Left hindlimb (tissue), 1 donor: ENCODE measurements at regions not wholly inside any gene's neighbourhood (a gene's known extent, or its start where the extent isn't known, plus 50 kb on each side); places are given as distances from the start of the nearest gene placed in this dataset.

Experiments
- DNase-seq: peaks from one replicate; pipeline ENCODE4 v3.0.0-alpha.2; 2018

DNA sequence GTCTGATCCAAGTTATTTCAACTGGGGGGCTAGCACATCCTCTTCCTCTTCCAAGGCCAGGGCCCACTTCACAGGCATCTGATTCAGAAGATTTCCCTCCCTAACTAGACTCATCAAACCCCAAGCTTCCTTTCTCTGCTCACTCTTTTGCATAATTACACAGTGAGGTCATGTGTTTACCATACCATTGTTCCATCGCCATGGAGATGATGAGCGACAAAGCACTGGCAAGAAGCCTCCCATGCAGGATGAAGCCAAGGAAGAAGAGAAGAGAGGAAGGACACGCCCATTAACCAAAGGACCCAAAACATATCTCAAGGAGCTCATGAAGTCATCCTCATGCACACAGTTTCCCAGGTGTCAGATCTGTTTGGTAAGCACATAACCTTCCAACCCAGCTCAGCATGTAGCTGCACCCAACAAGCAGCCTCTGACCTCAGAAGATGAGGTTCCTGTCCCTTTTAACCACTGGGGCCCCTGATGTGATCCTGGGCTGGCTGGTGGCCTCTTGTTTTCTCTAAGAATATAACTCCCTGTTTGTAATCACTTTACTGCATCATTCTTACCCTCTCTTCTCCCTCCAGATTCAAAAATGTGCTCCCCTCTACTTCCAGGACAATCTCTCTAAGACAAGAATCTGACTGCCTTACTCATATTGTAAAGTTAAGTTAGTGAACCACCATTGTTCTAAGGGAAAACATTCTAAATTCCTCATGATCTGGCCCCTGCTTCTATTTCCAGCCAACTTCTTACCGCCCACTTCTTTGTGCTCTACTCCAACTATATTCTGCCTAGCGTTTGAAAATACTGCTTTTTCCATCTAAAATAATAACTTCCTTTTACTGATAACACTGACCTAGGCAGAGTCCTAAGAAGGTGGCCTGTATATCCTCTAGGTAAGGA, 190.1 kb downstream of the TTC32 start:
- peak; percentile 80 for DNase-seq

DNA sequence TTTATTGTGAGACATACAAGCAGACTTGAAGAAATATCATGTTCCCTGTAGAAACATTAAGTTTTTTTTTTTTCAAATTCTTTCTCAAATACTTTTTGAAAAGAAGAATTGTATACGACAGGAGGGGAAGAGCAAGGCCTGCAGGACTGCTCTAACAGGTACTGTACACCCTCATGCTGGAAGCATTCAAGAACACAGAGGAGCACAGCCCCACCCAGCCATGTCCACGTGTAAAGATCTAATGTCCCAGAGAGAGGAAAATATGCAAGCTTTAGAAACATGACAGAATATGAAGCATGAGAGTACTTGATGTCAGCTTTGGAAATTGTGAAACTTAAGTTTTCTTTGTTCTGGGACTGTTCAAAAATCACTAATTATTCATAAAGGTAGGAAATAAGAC, 191.6 kb downstream of the TTC32 start:
- no peak for DNase-seq

DNA sequence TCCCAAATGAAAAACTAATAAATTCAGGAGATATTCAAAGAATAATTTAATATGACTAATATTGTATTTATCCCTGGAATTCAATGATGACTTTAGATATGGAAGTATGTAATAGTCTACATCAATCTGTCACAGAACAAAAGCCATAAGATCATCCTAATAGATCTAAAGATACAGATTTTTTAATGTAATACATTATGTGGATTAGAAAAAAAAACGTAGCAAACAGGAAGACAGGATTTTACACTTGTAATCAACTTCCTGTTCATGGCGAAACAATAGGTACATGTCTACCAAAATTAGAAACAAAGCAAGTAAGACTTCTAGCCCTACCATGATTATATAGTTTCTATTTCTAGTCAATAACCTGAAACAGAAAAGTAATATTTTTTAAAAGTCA, 192.2 kb downstream of the TTC32 start:
- DNase-seq: no peak

DNA sequence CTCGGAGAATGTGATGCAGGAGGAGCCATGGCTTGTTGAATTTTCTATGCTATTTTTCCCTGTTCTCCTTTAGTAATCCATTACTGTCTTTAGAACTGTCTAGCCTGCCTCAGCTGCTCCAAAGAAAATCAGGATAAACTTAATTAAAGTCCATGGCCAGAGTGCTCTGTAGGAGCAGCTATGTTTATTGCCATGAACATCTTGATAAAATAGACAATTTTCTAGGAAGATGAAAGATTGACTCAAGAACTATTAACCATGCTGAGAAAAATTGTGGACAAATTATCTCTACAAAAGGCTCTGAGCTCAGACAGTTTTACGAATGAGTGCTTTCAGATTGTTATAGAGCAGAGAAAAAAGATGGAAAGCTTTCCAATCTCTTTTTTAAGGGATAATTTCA, 193.0 kb downstream of the TTC32 start:
- no peak for DNase-seq

DNA sequence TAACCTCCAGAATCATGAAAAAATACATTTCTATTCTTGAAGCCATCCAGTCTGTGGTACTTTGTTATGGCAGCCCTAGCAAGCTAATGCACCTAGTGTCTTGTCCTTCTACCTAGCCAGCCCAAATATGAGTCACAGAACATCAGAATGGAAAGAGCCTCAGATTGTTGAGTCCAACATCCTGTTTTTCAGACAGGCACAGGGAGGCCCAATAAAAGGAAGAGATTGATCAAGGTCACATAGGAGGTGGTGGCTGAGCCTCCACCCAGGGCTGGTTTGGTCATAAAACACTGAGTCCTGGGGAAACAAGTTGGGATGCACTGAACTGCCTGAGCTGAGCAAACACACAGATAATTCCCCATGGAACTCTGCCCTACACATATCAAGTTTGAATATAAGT, 195.5 kb downstream of the TTC32 start:
- no peak for DNase-seq

DNA sequence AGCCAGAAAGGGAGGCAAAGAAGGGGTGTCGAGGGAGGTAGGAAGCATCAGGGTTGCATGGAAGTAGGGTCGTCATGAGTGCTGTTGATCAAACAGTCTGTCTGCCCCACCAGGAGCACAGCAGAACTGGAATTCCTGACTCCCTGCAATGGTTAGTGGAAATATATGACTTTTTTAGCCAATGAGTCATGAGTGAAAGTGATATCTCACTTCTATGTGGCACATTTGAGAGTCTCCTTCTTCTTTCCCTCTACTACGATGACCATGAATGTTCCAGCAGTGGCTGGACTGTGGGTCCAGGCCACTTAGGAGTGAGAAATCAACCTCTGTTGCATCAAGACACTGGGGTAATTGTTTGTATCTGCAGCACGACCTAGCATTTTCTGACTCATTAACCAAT, 199.5 kb downstream of the TTC32 start:
- DNase-seq: no peak

DNA sequence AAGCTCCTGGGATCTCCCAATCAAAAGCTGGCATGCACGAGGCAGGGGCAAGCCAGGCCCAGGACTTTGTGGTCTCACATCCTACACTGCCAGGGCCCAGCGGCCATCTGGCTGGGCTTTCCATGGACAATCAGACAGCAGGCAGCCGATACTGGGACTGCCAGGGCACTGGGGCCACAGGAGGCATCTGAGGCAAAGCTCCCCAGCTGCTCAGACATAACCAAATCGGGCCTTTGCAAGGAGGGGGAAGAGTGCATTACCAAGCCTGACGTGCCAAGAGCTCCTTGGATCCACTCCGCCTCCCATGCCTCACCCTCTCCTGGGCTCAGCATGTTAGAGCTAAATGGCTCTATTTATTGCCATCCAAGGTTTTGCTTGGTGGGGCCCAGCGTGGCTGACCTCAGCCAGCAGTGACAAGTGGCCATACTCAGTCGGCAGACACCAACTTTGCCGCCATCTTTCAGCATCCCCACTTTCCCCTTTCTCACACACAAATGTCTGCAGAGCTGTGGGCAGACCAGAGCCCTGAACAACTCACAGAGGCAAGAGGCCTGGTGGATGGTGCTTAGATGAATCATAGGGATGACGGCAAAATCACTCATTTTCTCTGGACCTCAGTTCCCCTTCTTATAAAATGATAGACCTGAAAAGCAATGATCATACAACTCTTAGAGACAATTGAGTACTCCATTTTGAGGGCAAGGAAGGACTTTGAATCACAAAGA, 200.8 kb downstream of the TTC32 start:
- no peak for DNase-seq

DNA sequence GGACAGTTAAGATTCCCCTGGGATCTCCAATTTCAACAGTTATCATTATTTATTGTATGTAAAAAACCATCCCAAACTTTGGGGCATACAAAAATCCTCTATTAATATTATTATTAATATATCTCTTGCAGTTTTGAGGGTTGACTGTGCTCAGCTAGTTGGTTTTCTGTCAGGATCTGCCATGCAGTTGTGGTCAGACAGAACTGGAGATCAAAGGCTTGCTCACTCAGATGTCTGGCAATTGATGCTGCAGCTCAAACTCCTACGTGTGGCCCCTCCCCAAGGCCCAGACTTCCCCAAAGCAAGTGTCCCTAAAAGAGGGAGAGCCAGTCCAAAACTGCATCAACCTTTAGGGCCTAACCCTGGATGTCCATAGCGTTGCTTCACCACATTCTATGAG, 204.7 kb downstream of the TTC32 start:
- no peak for DNase-seq

DNA sequence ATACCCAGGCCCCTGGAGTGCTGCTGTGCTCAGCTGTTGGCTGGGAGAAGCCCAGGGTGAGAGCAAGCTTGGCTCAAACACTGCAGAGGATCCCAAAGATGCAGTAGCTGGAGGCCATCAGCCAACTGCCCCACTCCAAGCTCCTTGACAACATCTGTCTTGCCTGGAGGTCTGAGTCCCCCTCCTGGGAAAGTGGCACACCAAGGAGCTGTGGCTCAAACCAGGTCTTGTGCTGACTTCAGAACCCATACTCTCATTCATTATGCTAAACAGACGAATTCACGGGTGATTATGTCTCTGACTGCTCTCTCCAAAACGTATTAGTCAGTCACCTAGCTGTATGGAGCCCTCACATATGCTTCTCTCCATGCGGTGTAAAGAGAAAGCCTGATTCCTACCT, 206.1 kb downstream of the TTC32 start:
- no peak for DNase-seq

DNA sequence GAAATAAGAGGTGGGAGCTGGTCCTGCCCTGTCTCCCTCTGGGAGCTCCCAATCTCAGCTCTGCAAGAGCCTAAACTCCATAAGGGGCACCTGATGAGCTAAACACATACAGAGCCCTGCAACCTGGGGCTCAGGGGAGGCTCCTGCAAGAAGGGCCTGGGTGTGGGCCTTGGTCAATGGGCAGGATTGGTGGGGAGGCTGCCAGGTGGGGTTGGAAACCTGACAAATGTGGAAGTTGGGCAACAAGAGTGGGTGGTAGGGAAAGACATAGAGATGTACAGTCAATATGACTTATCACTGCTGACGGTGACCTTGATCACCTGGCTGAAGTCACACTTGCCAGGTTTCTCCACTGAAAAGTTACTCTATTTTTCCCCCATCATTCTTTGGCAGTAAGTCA, 209.9 kb downstream of the TTC32 start:
- no peak for DNase-seq

DNA sequence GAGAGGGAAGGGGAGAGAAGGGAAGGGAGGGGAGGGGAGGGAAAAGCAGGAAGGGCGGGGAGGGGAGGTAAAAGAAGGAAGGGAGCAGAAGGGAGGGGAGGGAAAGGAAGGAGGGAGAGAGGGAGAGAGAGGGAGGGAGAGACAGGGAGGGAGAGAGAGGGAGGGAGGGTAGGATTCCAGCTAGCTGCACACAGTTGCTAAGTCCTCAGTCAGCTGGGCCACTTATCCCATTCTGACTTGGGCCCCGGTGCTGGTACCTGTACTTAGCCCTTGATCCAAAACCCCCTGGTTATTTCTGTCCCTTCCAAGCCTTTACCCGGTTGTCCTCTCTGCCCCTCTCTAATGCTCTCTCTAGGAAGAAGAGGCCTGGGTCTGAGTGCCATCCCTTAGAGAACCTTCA, 211.4 kb downstream of the TTC32 start:
- DNase-seq: no peak

DNA sequence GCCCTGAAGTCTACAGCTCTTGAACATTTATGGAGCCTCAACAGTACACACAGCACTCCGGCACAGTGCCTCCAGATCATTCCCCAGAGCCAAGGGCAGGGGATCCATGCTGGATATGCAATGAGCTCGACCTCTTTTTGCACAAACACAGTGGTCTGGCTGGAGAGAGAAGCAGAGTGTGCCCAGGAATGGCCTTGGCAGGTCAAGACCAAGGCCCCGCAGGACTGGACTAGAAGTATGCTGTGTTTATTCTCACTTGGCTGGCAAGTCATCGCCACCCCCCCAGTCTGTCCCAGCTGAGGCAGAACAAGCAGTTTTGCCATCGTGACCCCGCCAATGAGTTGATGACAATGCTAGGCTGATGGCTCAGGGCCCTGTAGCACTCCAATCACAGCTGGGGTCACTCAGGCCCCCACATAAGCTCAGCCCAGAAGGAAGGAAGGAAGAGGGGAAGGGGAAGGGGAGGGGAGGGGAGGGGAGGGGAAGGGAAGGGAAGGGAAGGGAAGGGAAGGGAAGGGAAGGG, 212.1 kb downstream of the TTC32 start:
- DNase-seq: no peak

DNA sequence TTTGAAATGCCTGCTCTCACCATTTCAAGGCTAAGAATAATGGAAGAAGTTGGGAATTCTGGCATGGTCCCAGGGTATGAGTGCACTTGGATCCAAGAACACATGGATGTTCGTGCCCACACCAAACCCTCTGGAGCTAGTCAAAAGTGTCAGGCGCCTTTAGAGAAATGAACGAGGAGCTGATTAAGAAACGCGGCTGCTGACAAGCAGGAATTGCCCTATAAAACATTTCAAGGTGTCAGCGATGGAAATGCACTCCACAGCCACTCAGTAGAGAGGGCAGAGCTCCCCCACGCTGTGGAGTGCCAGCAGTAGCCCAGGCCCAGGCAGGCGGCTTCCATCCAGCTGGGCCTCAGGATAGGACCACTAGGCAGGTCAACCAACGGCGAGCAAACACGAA, 213.7 kb downstream of the TTC32 start:
- DNase-seq: no peak

DNA sequence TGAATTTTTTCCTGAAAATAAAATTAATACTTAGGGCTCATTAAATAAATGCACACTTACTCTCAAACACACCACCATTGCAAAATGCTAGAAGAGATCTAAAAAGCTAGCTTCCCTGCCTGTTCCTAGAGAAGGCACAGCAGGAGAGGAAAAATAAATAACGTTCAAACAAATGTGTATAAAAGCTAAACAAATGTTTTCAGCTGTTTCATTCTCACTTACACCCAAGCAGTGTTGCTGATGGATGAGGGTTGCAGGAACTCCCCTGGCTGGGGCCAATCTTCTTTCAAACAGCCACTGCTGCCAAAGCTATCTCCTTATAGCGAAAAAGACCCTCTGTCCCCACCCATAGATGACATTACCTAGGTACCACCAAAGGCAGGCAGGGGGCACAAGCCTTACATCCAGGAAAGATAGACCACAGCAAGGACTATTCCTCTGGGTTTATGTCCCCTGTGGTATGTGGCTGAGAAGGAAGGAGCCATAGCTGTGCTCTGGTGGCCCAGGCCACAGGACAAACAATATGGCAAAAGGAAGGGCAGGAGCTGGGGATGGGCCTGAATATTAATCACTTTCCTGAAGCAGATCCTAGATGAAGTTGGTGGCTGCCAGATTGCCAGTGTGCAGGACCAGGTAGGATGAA, 214.6 kb downstream of the TTC32 start:
- no peak for DNase-seq

DNA sequence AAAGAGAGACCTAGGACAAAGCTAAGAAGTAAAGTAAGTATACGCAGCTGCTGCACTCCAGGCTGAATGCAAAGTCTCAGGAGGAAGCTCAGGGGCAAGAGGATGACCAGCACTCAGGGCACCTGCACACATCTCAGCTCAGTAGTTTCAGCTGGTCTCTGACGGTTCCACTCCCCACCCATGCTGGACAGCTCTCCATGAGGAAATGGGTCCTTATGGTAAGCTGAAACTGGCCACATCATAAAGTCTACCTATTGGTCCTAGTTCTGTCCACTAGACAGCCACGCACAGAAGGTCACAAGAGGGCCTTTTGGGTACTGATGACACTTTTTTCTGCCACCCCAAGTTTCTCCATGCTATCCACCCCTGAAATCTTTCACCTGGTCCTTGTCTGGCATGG, 215.3 kb downstream of the TTC32 start:
- no peak for DNase-seq

DNA sequence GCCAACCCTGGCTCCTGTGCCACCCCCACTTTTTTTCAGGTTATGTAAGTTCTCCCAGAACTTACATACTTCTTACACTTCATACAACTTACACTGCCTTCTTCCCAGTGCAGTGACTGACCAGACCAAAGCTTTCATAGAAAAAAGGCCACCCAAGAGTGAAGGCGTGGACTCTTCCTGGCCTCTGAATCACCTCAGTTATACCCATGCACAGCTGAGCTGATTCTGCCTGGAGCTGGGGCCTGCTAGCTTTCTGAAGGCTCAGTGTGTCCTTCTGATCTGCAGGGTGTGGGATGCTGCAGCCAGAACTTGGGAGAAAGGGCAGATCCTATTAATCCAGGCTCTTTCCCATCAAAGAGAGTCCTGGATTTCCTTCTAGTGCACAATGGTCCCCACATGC, 216.1 kb downstream of the TTC32 start:
- no peak for DNase-seq

DNA sequence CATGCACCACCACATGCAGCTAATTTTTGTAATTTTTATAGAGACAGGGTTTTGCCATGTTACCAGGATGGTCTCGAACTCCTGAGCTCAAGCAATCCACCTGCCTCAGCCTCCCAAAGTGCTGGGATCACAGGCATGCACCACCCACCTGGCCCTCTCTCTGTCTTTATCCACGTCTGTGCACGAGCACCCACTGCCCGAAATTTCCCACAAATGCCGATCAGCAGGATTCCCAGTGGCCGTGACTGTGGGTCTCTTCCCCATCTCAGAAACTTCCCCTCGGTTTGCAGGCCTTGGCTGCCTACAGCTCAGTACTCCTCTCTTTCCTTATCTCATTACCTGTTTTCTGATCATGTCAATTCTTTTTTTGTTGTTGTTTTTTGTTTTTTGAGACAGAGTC, 217.3 kb downstream of the TTC32 start:
- DNase-seq: no peak

DNA sequence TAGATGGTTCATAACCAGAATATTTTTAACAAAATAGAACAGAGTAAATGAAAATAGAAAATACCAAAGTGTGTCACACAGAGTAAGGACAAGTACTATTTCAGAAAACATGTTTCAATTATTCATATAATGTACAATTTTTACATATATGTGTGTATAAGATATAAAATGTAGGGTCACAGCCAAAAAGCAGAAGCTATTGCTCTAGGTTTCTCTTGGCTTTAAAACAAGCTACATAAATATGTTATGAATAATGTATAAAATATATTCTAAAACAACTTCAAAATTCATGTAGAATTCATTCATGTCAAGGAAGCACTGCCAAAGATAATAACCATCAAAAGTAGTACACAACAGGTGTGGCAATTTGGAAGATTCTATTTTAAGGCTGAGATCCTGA, 218.2 kb downstream of the TTC32 start:
- no peak for DNase-seq

DNA sequence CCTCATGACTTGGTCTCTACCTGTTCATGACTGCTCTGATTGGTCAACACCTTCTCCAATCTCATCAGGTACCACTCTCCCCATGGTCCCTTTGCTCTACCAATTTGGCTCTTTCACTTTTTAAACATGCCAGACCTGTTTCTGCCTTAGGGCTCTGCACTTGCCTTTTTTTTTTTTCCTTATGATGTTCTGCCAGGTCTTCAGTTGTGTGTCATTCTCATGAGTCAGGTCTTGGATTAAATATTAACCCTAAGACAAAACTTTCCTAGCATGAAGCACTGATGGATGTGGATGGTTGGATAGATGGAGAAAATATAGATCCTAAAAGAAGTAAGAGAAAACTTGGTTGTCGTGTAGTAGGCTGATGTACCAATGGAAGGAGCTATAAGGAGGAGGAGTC, 219.3 kb downstream of the TTC32 start:
- DNase-seq: no peak

DNA sequence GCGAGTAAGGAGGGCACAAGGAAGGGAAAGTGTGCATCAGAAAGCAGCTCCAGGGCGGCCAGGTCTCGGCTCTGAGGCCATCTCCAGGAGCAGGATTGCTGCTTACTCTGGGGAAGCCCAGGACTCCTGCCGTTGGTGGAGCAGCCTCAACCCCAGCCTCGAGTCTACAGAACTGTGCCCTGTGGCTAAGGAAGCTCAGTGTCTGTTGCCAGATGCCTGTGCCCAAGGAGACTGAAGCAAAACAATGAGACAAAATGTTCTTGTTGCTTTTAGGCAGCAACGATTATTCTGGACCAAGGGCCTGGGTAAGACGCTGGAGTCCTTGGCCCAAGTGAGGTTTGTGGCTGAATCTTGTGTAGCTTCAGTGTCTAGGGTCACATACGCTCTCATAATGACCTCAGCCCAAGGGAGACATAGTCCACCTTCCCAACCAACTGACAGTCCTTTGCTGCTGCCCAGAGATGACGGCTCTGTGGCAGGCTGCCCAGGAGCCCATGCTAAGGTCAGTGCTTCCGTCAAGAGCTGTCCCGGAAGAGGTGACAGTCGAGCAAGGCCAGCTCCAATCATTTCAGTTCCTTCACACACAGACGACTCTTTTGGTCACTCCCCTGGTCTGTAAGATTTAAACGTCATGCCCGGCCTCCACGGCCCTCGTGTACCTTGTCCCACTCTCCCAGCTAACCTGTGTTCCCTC, 223.8 kb downstream of the TTC32 start:
- no peak for DNase-seq

DNA sequence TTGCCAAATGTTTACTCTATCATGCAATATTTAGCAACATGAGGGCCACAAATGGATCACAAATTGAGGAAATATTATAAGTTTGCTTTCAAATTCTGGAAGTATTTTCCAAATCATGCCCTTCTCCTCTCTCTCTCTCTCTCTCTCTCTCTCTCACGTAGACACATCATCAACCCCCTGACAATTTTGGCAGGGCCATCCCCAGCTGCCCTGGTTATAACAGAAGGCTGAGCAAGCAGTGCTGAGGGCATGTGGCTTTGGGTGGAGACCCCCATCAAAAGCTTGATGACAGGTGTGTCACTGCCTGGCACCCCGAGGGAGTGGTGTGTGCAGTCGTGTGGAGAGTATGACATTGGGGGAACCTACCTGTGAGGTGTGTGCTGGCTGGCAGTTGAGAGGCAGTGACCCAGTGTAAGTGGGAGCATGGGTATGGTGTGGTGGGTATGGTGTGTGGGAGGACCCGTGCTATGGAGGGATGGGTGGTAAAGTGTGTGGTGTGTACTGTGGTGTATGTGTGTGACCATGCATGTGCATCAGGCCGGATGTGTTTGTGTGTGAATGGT, 224.5 kb downstream of the TTC32 start:
- DNase-seq: no peak

DNA sequence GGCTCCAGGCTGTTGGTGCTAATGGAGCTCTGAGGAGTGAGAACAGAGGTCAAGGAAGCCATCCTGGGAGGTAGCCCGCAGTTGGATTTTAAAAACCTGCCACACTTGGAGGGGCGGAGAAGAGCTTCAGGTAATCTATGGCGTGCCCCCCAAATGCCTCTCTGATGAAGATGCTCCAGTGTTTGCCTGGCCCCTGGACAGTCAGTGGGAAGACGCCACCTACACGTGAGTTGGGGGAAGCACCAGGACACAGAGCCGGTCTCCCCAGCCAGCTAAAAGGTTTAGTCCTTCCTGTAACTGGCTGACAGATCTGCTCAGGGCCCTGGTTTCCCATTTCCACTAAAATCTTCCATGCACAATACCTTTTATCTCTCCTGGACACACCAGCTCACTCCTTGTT, 225.0 kb downstream of the TTC32 start:
- no peak for DNase-seq
